ENCODE measurements at regions not wholly inside any gene's neighbourhood (a gene's known extent, or its start where the extent isn't known, plus 50 kb on each side); places are given as distances from the start of the nearest gene placed in this dataset.

DNA sequence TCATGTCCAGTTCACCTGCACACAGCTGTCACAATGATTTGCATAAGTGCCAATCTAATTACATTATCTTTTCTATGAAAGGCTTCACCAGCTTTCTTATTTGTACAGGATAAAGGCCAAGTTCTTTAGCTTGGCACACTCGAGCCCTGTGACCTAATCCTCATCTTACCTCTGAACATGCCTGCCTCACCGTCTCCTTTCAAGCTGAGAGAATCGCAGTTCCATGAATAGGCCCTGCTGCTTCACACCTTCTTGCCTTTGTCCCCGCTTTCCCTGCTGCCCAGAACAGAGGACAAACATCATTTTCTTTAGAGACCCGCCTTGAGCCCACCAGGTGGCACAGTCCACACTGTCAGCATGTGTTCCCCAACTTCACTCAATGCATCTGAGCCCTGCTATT, 1094.7 kb downstream of the BCL11A start:
- no peak for TF ChIP-seq CTCF (conservative IDR thresholded peaks at IDR 0.05; ENCODE audit: low read depth, low read length)
- H3K4me3 ChIP-seq (ENCODE audit: low read length) = no peak overlapping the region
- no peak for DNase-seq (ENCODE audit: low read depth)

GRCh38 chr2:59456285-59456684, 1097.2 kb downstream of the BCL11A start:
- H3K4me3 ChIP-seq (ENCODE audit: low read length) = no peak overlapping the region
- DNase-seq (ENCODE audit: low read depth) = no peak
- TF ChIP-seq CTCF (conservative IDR thresholded peaks at IDR 0.05; ENCODE audit: low read depth, low read length) = no peak

DNA sequence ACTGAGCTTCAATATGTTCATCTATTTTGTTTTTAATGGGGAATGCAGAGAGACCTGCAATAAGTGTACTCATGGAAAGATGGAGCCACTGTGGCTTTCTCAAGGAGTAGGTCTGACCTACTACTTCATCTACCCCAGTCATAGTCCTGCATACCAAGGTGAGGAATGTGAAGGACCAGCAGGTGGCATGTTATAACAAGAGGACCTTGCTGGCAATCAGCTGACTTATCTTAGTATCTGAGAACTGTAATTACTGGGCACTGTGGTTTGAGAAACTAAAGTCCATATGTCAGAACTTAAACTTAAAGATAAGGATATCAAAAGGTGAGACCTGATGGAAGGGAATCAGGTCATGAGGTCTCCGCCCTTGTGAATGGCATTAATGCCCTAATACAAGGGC, 1104.2 kb downstream of the BCL11A start:
- TF ChIP-seq CTCF (conservative IDR thresholded peaks at IDR 0.05; ENCODE audit: low read depth, low read length) = no peak
- H3K4me3 ChIP-seq (ENCODE audit: low read length) = no peak overlapping the region
- DNase-seq (ENCODE audit: low read depth) = no peak

DNA sequence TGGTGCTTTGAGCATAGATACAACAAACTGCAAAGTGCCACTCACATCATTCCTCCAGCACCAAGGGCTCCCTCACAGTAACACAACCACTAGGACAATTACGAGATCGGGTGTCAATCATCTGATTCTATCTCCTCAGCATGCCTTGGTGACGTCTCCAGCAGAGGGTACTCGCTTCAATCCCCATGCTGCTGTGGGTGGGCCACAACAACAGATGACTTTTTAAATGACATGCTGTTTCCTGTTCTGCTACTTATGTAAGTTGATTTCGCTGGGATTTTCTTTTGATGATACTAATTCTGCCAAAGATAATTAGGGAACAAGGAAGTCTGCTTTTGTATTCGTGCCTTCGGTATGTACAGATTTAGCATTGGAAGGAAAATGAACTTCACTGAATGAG, 1113.0 kb downstream of the BCL11A start:
- no peak for TF ChIP-seq CTCF (conservative IDR thresholded peaks at IDR 0.05; ENCODE audit: low read depth, low read length)
- DNase-seq (ENCODE audit: low read depth) = no peak
- no peak overlapping the region for H3K4me3 ChIP-seq (ENCODE audit: low read length)

GRCh38 chr2:59435635-59436034, 1117.8 kb downstream of the BCL11A start:
- H3K4me3 ChIP-seq (ENCODE audit: low read length) = no peak overlapping the region
- no peak for TF ChIP-seq CTCF (conservative IDR thresholded peaks at IDR 0.05; ENCODE audit: low read depth, low read length)
- no peak for DNase-seq (ENCODE audit: low read depth)

DNA sequence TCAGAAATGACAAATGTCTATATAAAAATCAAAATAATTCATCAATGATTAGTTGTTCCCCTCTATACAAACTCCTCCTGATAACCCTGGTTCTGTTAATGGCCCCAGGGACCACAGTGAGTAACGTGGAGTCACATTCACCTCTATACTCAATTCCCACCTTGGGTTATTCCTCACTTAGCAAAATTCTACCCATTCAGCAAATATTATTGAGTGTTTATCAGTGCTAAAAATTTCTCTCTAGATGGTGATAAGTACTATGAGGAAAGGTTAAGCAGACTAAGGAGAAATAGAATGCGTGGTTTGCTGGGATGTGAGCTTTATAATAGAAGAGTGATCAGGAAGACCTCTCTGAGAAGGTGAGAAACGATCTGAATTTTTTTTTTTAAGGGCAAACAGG, 1124.5 kb downstream of the BCL11A start:
- DNase-seq (ENCODE audit: low read depth) = no peak
- no peak overlapping the region for H3K4me3 ChIP-seq (ENCODE audit: low read length)
- TF ChIP-seq CTCF (conservative IDR thresholded peaks at IDR 0.05; ENCODE audit: low read depth, low read length) = no peak

- no peak for DNase-seq (ENCODE audit: low read depth)
- TF ChIP-seq CTCF (conservative IDR thresholded peaks at IDR 0.05; ENCODE audit: low read depth, low read length) = no peak
- no peak overlapping the region for H3K4me3 ChIP-seq (ENCODE audit: low read length)
Measured at GRCh38 chr2:59427980-59428379, 1125.5 kb downstream of the BCL11A start.

Data from retinal pigment epithelial cell (primary cell).